WTC11 (cell line): ENCODE measurements at regions not wholly inside any gene's neighbourhood (a gene's known extent, or its start where the extent isn't known, plus 50 kb on each side); places are given as distances from the start of the nearest gene placed in this dataset.

ENCODE experiments used
- ATAC-seq: fragments of 200-7000 bp; cut with Tn5 transposase; 2 replicates; pipeline ENCODE4 v1.10.0; 2021; ENCODE audit warnings: mild to moderate bottlenecking, moderate library complexity
- CTCF ChIA-PET: fragments of 300-600 bp; sonication (Branson Sonifier 250); formaldehyde crosslinking; loops from one replicate; lab custom pipeline; 2021; ENCODE audit warnings: antibody characterized with exemption; lab: Charles Lee
- POLR2A ChIA-PET: fragments of 350-600 bp; sonication (Branson Sonifier 250); formaldehyde crosslinking; loops from one replicate; lab custom pipeline; 2021; ENCODE audit warnings: antibody characterized with exemption; lab: Charles Lee
- DNase-seq: peaks from one replicate; pipeline ENCODE4 v3.0.0; 2021; ENCODE audit warnings: low spot score
- H3K27ac Mint-ChIP-seq: 2 replicates; pipeline ENCODE4 v1.8.0; 2021; ENCODE audit warnings: mixed read lengths
- H3K27me3 Mint-ChIP-seq: 2 replicates; pipeline ENCODE4 v1.8.0; 2021; ENCODE audit warnings: low read depth, mild to moderate bottlenecking, moderate library complexity, mixed read lengths
- H3K36me3 Mint-ChIP-seq: 2 replicates; pipeline ENCODE4 v1.8.0; 2021; ENCODE audit warnings: mixed read lengths
- H3K4me1 Mint-ChIP-seq: 2 replicates; pipeline ENCODE4 v1.8.0; 2022; ENCODE audit warnings: mixed read lengths
- H3K4me3 Mint-ChIP-seq: 2 replicates; pipeline ENCODE4 v1.8.0; 2021; ENCODE audit warnings: mild to moderate bottlenecking, moderate library complexity, mixed read lengths
- H3K9me3 Mint-ChIP-seq: 2 replicates; pipeline ENCODE4 v1.8.0; 2021; ENCODE audit warnings: mixed read lengths
- CREB1 ChIP-seq: sonication (generic); formaldehyde crosslinking; IDR thresholded peaks from 2 replicates; pipeline ENCODE4 v1.8.0; 2023; ENCODE audit warnings: mild to moderate bottlenecking, missing genetic modification reagents
- FOXJ3 ChIP-seq: sonication (generic); formaldehyde crosslinking; IDR thresholded peaks from 2 replicates; pipeline ENCODE4 v1.9.0; 2021; ENCODE audit warnings: missing genetic modification reagents, mild to moderate bottlenecking, borderline replicate concordance
- FOXP1 ChIP-seq: sonication (generic); formaldehyde crosslinking; IDR thresholded peaks from 2 replicates; pipeline ENCODE4 v1.8.0; 2022; ENCODE audit warnings: missing genetic modification reagents, mild to moderate bottlenecking, moderate library complexity, borderline replicate concordance
- GABPB1 ChIP-seq: sonication (generic); formaldehyde crosslinking; IDR thresholded peaks from 2 replicates; pipeline ENCODE4 v1.8.1; 2023; ENCODE audit warnings: mild to moderate bottlenecking, missing genetic modification reagents
- KAT7 ChIP-seq: sonication (generic); formaldehyde crosslinking; IDR thresholded peaks from 2 replicates; pipeline ENCODE4 v1.8.1; 2023; ENCODE audit warnings: missing genetic modification reagents, mild to moderate bottlenecking, borderline replicate concordance
- MXD4 ChIP-seq: fragments of 250-450 bp; sonication (Bioruptor Pico); IDR thresholded peaks from 2 replicates; pipeline ENCODE4 v1.8.0; 2021; ENCODE audit warnings: mild to moderate bottlenecking, moderate library complexity, borderline replicate concordance
- NR3C1 ChIP-seq: sonication (generic); formaldehyde crosslinking; conservative IDR thresholded peaks from 2 replicates; pipeline ENCODE4 v1.8.1; 2023; ENCODE audit warnings: low read depth, mild to moderate bottlenecking, missing genetic modification reagents
- RELA ChIP-seq: sonication (generic); formaldehyde crosslinking; IDR thresholded peaks from 2 replicates; pipeline ENCODE4 v1.8.1; 2022; ENCODE audit warnings: missing genetic modification reagents, mild to moderate bottlenecking, borderline replicate concordance
- ZNF121 ChIP-seq: sonication (generic); formaldehyde crosslinking; IDR thresholded peaks from 2 replicates; pipeline ENCODE4 v1.8.0; 2023; ENCODE audit warnings: missing genetic modification reagents
- TF ChIP-seq, protein P1 (sequence below): sonication (generic); formaldehyde crosslinking; conservative IDR thresholded peaks from 2 replicates; pipeline ENCODE4 v1.8.1; 2023; ENCODE audit warnings: mild to moderate bottlenecking, low read depth, missing genetic modification reagents, moderate library complexity
- TF ChIP-seq, protein P2 (sequence below): fragments of 250-450 bp; sonication (Bioruptor Pico); IDR thresholded peaks from 2 replicates; pipeline ENCODE4 v1.9.0; 2021; ENCODE audit warnings: mild to moderate bottlenecking, borderline replicate concordance
- TF ChIP-seq, protein P3 (sequence below): fragments of 250-450 bp; sonication (Bioruptor Pico); IDR thresholded peaks from 2 replicates; pipeline ENCODE4 v1.9.0; 2021; ENCODE audit warnings: mild to moderate bottlenecking
- TF ChIP-seq, protein P4 (sequence below): sonication (generic); formaldehyde crosslinking; IDR thresholded peaks from 2 replicates; pipeline ENCODE4 v1.8.0; 2022; ENCODE audit warnings: missing genetic modification reagents
- TF ChIP-seq, protein P5 (sequence below): sonication (generic); formaldehyde crosslinking; IDR thresholded peaks from 2 replicates; pipeline ENCODE4 v1.8.1; 2023; ENCODE audit warnings: mild to moderate bottlenecking, missing genetic modification reagents, borderline replicate concordance
- TF ChIP-seq, protein P6 (sequence below): sonication (generic); formaldehyde crosslinking; IDR thresholded peaks from 2 replicates; pipeline ENCODE4 v1.8.0; 2022; ENCODE audit warnings: mild to moderate bottlenecking, missing genetic modification reagents

DNA sequence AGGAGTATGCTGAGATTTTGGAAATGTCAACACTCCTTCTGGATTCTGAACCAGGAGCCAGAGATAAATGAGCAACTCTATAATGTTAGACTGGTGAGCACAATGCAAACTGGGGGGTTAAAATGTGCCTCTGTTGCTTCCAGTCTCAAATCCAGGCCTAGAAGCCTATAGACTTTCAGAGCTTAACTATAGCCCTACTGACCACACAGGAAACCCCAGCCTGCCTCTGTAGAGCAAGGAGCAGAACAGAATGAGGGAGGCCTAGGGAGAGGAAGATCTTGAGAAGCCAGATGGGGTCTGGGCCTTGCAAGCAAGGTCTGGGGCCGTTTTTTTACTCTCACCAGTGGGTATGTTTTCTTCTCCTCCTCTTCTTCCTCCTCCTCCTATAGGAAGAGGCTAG is 225.4 kb upstream of the KITLG start (continued):
- TF ChIP-seq, protein P1, sequence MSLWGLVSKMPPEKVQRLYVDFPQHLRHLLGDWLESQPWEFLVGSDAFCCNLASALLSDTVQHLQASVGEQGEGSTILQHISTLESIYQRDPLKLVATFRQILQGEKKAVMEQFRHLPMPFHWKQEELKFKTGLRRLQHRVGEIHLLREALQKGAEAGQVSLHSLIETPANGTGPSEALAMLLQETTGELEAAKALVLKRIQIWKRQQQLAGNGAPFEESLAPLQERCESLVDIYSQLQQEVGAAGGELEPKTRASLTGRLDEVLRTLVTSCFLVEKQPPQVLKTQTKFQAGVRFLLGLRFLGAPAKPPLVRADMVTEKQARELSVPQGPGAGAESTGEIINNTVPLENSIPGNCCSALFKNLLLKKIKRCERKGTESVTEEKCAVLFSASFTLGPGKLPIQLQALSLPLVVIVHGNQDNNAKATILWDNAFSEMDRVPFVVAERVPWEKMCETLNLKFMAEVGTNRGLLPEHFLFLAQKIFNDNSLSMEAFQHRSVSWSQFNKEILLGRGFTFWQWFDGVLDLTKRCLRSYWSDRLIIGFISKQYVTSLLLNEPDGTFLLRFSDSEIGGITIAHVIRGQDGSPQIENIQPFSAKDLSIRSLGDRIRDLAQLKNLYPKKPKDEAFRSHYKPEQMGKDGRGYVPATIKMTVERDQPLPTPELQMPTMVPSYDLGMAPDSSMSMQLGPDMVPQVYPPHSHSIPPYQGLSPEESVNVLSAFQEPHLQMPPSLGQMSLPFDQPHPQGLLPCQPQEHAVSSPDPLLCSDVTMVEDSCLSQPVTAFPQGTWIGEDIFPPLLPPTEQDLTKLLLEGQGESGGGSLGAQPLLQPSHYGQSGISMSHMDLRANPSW (CRISPR knock-in tag), result no peak
- TF ChIP-seq RELA (CRISPR knock-in tag) (no peak), KAT7 (CRISPR knock-in tag) (no peak)
- TF ChIP-seq, protein P2, sequence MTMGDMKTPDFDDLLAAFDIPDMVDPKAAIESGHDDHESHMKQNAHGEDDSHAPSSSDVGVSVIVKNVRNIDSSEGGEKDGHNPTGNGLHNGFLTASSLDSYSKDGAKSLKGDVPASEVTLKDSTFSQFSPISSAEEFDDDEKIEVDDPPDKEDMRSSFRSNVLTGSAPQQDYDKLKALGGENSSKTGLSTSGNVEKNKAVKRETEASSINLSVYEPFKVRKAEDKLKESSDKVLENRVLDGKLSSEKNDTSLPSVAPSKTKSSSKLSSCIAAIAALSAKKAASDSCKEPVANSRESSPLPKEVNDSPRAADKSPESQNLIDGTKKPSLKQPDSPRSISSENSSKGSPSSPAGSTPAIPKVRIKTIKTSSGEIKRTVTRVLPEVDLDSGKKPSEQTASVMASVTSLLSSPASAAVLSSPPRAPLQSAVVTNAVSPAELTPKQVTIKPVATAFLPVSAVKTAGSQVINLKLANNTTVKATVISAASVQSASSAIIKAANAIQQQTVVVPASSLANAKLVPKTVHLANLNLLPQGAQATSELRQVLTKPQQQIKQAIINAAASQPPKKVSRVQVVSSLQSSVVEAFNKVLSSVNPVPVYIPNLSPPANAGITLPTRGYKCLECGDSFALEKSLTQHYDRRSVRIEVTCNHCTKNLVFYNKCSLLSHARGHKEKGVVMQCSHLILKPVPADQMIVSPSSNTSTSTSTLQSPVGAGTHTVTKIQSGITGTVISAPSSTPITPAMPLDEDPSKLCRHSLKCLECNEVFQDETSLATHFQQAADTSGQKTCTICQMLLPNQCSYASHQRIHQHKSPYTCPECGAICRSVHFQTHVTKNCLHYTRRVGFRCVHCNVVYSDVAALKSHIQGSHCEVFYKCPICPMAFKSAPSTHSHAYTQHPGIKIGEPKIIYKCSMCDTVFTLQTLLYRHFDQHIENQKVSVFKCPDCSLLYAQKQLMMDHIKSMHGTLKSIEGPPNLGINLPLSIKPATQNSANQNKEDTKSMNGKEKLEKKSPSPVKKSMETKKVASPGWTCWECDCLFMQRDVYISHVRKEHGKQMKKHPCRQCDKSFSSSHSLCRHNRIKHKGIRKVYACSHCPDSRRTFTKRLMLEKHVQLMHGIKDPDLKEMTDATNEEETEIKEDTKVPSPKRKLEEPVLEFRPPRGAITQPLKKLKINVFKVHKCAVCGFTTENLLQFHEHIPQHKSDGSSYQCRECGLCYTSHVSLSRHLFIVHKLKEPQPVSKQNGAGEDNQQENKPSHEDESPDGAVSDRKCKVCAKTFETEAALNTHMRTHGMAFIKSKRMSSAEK (CRISPR knock-in tag), result no peak

DNA sequence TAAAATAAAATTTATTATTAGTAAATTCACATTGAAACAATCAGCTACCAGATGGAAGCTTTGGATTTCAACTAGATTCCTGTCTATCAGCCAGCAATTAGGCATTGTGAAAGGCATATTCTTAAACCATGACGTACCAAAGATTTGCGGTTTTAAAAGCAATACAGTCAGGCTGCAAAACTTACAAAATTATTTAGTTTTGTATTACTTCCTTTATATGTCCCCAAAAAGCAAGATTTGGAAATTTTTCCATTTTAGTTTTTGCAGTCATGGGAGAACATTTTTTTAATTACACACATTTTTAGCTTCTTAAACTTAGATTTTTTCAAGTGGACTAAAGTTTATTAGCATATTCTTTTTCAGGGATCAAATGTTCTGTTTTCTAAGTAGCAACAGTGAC is 225.0 kb upstream of the KITLG start:
- ChIA-PET CTCF (no interaction called here), POLR2A (no interaction called here)
- DNase-seq (no peak), ATAC-seq (no peak)
- TF ChIP-seq, protein P3, sequence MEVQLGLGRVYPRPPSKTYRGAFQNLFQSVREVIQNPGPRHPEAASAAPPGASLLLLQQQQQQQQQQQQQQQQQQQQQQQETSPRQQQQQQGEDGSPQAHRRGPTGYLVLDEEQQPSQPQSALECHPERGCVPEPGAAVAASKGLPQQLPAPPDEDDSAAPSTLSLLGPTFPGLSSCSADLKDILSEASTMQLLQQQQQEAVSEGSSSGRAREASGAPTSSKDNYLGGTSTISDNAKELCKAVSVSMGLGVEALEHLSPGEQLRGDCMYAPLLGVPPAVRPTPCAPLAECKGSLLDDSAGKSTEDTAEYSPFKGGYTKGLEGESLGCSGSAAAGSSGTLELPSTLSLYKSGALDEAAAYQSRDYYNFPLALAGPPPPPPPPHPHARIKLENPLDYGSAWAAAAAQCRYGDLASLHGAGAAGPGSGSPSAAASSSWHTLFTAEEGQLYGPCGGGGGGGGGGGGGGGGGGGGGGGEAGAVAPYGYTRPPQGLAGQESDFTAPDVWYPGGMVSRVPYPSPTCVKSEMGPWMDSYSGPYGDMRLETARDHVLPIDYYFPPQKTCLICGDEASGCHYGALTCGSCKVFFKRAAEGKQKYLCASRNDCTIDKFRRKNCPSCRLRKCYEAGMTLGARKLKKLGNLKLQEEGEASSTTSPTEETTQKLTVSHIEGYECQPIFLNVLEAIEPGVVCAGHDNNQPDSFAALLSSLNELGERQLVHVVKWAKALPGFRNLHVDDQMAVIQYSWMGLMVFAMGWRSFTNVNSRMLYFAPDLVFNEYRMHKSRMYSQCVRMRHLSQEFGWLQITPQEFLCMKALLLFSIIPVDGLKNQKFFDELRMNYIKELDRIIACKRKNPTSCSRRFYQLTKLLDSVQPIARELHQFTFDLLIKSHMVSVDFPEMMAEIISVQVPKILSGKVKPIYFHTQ (CRISPR knock-in tag), result no peak
- no peak for TF ChIP-seq ZNF121
- TF ChIP-seq CREB1 (CRISPR knock-in tag), result no peak
- TF ChIP-seq FOXJ3 (CRISPR knock-in tag), result no peak
- TF ChIP-seq, protein P4, sequence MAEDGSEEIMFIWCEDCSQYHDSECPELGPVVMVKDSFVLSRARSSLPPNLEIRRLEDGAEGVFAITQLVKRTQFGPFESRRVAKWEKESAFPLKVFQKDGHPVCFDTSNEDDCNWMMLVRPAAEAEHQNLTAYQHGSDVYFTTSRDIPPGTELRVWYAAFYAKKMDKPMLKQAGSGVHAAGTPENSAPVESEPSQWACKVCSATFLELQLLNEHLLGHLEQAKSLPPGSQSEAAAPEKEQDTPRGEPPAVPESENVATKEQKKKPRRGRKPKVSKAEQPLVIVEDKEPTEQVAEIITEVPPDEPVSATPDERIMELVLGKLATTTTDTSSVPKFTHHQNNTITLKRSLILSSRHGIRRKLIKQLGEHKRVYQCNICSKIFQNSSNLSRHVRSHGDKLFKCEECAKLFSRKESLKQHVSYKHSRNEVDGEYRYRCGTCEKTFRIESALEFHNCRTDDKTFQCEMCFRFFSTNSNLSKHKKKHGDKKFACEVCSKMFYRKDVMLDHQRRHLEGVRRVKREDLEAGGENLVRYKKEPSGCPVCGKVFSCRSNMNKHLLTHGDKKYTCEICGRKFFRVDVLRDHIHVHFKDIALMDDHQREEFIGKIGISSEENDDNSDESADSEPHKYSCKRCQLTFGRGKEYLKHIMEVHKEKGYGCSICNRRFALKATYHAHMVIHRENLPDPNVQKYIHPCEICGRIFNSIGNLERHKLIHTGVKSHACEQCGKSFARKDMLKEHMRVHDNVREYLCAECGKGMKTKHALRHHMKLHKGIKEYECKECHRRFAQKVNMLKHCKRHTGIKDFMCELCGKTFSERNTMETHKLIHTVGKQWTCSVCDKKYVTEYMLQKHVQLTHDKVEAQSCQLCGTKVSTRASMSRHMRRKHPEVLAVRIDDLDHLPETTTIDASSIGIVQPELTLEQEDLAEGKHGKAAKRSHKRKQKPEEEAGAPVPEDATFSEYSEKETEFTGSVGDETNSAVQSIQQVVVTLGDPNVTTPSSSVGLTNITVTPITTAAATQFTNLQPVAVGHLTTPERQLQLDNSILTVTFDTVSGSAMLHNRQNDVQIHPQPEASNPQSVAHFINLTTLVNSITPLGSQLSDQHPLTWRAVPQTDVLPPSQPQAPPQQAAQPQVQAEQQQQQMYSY (CRISPR knock-in tag), result no peak
- no peak for TF ChIP-seq KAT7 (CRISPR knock-in tag)
- TF ChIP-seq, protein P5, sequence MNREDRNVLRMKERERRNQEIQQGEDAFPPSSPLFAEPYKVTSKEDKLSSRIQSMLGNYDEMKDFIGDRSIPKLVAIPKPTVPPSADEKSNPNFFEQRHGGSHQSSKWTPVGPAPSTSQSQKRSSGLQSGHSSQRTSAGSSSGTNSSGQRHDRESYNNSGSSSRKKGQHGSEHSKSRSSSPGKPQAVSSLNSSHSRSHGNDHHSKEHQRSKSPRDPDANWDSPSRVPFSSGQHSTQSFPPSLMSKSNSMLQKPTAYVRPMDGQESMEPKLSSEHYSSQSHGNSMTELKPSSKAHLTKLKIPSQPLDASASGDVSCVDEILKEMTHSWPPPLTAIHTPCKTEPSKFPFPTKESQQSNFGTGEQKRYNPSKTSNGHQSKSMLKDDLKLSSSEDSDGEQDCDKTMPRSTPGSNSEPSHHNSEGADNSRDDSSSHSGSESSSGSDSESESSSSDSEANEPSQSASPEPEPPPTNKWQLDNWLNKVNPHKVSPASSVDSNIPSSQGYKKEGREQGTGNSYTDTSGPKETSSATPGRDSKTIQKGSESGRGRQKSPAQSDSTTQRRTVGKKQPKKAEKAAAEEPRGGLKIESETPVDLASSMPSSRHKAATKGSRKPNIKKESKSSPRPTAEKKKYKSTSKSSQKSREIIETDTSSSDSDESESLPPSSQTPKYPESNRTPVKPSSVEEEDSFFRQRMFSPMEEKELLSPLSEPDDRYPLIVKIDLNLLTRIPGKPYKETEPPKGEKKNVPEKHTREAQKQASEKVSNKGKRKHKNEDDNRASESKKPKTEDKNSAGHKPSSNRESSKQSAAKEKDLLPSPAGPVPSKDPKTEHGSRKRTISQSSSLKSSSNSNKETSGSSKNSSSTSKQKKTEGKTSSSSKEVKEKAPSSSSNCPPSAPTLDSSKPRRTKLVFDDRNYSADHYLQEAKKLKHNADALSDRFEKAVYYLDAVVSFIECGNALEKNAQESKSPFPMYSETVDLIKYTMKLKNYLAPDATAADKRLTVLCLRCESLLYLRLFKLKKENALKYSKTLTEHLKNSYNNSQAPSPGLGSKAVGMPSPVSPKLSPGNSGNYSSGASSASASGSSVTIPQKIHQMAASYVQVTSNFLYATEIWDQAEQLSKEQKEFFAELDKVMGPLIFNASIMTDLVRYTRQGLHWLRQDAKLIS (CRISPR knock-in tag), result no peak
- TF ChIP-seq NR3C1 (CRISPR knock-in tag), result no peak
- no peak for TF ChIP-seq GABPB1 (CRISPR knock-in tag)
- TF ChIP-seq MXD4 (CRISPR knock-in tag), result no peak
- TF ChIP-seq, protein P6, sequence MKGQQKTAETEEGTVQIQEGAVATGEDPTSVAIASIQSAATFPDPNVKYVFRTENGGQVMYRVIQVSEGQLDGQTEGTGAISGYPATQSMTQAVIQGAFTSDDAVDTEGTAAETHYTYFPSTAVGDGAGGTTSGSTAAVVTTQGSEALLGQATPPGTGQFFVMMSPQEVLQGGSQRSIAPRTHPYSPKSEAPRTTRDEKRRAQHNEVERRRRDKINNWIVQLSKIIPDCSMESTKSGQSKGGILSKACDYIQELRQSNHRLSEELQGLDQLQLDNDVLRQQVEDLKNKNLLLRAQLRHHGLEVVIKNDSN (CRISPR knock-in tag), result no peak
- no peak for TF ChIP-seq FOXP1
- no peak overlapping the region for H3K4me3 Mint-ChIP-seq
- no peaks in the 10 kb centered on the region for H3K27me3 Mint-ChIP-seq
- no peak overlapping the region for H3K27ac Mint-ChIP-seq
- peaks cover 4% of the 10 kb centered on the region for H3K9me3 Mint-ChIP-seq
- H3K36me3 Mint-ChIP-seq, result no peaks in the 10 kb centered on the region; the same call in 1 of the 2 replicates
- H3K4me1 Mint-ChIP-seq, result no peaks in the 10 kb centered on the region
